GM18502 (cell line): ENCODE measurements at regions not wholly inside any gene's neighbourhood (a gene's known extent, or its start where the extent isn't known, plus 50 kb on each side); places are given as distances from the start of the nearest gene placed in this dataset.
"Not testable (repeated sequence)": the region's sequence is repeated elsewhere in the genome, so short reads cannot be mapped to it uniquely, and the experiment has no call there.

Experiments used
- ATAC-seq: cut with Tn5 transposase; IDR thresholded peaks from one replicate; pipeline ENCODE4 v1.9.1; 2021; ENCODE audit warnings: mild to moderate bottlenecking; ENCODE audit not compliant: unreplicated experiment, poor library complexity

- no peak for ATAC-seq
Measured at GRCh38 chr5:60490597-60491166, 209.3 kb downstream of the DEPDC1B start.

GRCh38 chr5:60489856-60490255, 210.1 kb downstream of the DEPDC1B start:
- no peak for ATAC-seq

- no peak for ATAC-seq
Measured at GRCh38 chr5:60489377-60489776, 210.6 kb downstream of the DEPDC1B start.

- no peak for ATAC-seq
Measured at GRCh38 chr5:60488466-60489130, 211.4 kb downstream of the DEPDC1B start.

- ATAC-seq, result no peak
Measured at GRCh38 chr5:60487885-60488442, 212.0 kb downstream of the DEPDC1B start.

GRCh38 chr5:60487476-60487875, 212.5 kb downstream of the DEPDC1B start:
- ATAC-seq, result no peak

- ATAC-seq, result no peak
Measured at GRCh38 chr5:60485361-60485760, 214.6 kb downstream of the DEPDC1B start.

- no peak for ATAC-seq
Measured at GRCh38 chr5:60483050-60483449, 216.9 kb downstream of the DEPDC1B start.

GRCh38 chr5:60482301-60482700, 217.7 kb downstream of the DEPDC1B start:
- no peak for ATAC-seq

GRCh38 chr5:60479542-60479941, 220.4 kb downstream of the DEPDC1B start:
- no peak for ATAC-seq

GRCh38 chr5:60477849-60478248, 222.1 kb downstream of the DEPDC1B start:
- no peak for ATAC-seq

- no peak for ATAC-seq
Measured at GRCh38 chr5:60473654-60474053, 226.3 kb downstream of the DEPDC1B start.

GRCh38 chr5:60473027-60473426, 226.9 kb downstream of the DEPDC1B start:
- ATAC-seq, result not testable (repeated sequence)

GRCh38 chr5:60470881-60471280, 229.1 kb downstream of the DEPDC1B start:
- ATAC-seq, result no peak

- ATAC-seq, result no peak
Measured at GRCh38 chr5:60469286-60469685, 230.7 kb downstream of the DEPDC1B start.

GRCh38 chr5:60463179-60463868, 236.6 kb downstream of the DEPDC1B start:
- no peak for ATAC-seq

- no peak for ATAC-seq
Measured at GRCh38 chr5:60458666-60459065, 241.3 kb downstream of the DEPDC1B start.

- no peak for ATAC-seq
Measured at GRCh38 chr5:60457233-60457632, 242.7 kb downstream of the DEPDC1B start.

- no peak for ATAC-seq
Measured at GRCh38 chr5:60455589-60455988, 244.4 kb downstream of the DEPDC1B start.

- not testable (repeated sequence) for ATAC-seq
Measured at GRCh38 chr5:60454277-60454676, 245.7 kb downstream of the DEPDC1B start.
